ENCODE measurements at regions not wholly inside any gene's neighbourhood (a gene's known extent, or its start where the extent isn't known, plus 50 kb on each side); places are given as distances from the start of the nearest gene placed in this dataset.

GRCh38 chr15:97259943-97260342 lies 700.6 kb upstream of the ARRDC4 start:
- FAIRE-seq, result no peak
- H3K9me3 ChIP-seq (ENCODE audit: control insufficient read depth, low read depth, low read length), result no peaks in the 10 kb centered on the region
- H3K36me3 ChIP-seq (ENCODE audit: control insufficient read depth in 2 of 2, extremely low read depth in 1 of 2, insufficient read depth in 2 of 2, low read length in 2 of 2), result no peaks in the 10 kb centered on the region
- no peaks in the 10 kb centered on the region for H4K20me1 ChIP-seq (ENCODE audit: control insufficient read depth, extremely low read depth, insufficient read depth, low read length)
- no peak overlapping the region for H3K4me3 ChIP-seq (ENCODE audit: control insufficient read depth in 2 of 3, extremely low read depth in 1 of 3, insufficient read depth in 2 of 3, low read depth in 1 of 3, low read length in 3 of 3)
- no peaks in the 10 kb centered on the region for H3K9me1 ChIP-seq (ENCODE audit: control insufficient read depth, extremely low read depth, insufficient read depth, low read length)
- H3K4me2 ChIP-seq (ENCODE audit: control insufficient read depth, extremely low read depth, insufficient read depth, low read depth, low read length), result no peak overlapping the region
- DNase-seq (ENCODE audit: low read depth, low spot score), result no peak
- TF ChIP-seq CTCF (optimal IDR thresholded peaks at IDR 0.05 in 1 of 3, IDR thresholded peaks at IDR 0.05 in 1 of 3, conservative IDR thresholded peaks at IDR 0.05 in 1 of 3; ENCODE audit: extremely low read depth in 1 of 3, insufficient read depth in 2 of 3, low read length in 3 of 3) (no peak), EZH2 (IDR thresholded peaks at IDR 0.05; ENCODE audit: low read length) (no peak)
- H2AFZ ChIP-seq (ENCODE audit: control insufficient read depth, low read length), result no peak overlapping the region
- H3K27me3 ChIP-seq (ENCODE audit: control insufficient read depth, extremely low read depth, insufficient read depth, low read length), result no peaks in the 10 kb centered on the region
- no peak overlapping the region for H3K27ac ChIP-seq (ENCODE audit: control insufficient read depth, insufficient read depth, low read length)
- H3K9ac ChIP-seq (ENCODE audit: control insufficient read depth, extremely low read depth, insufficient read depth, low read length), result no peak overlapping the region
- no peaks in the 10 kb centered on the region for H3K79me2 ChIP-seq (ENCODE audit: control insufficient read depth, insufficient read depth, low read length)
- H3K4me1 ChIP-seq (ENCODE audit: control insufficient read depth, extremely low read depth, insufficient read depth, low read length), result no peaks in the 10 kb centered on the region
- dilution Hi-C loops (cut with MboI; ENCODE audit: extremely low pct_ligation_motif_present, low sequenced_read_pairs), result no loop called here

GRCh38 chr15:97301166-97301565 lies 659.3 kb upstream of the ARRDC4 start:
- Histone ChIP-seq H3K79me2 (ENCODE audit: control insufficient read depth, insufficient read depth, low read length) (no peaks in the 10 kb centered on the region), H2AFZ (ENCODE audit: control insufficient read depth, low read length) (no peak overlapping the region), H4K20me1 (ENCODE audit: control insufficient read depth, extremely low read depth, insufficient read depth, low read length) (no peaks in the 10 kb centered on the region), H3K27ac (ENCODE audit: control insufficient read depth, insufficient read depth, low read length) (no peak overlapping the region), H3K4me3 (ENCODE audit: control insufficient read depth in 2 of 3, extremely low read depth in 1 of 3, insufficient read depth in 2 of 3, low read depth in 1 of 3, low read length in 3 of 3) (no peak overlapping the region), H3K27me3 (ENCODE audit: control insufficient read depth, extremely low read depth, insufficient read depth, low read length) (no peaks in the 10 kb centered on the region), H3K4me2 (ENCODE audit: control insufficient read depth, extremely low read depth, insufficient read depth, low read depth, low read length) (no peak overlapping the region), H3K9me3 (ENCODE audit: control insufficient read depth, low read depth, low read length) (no peaks in the 10 kb centered on the region), H3K9ac (ENCODE audit: control insufficient read depth, extremely low read depth, insufficient read depth, low read length) (no peak overlapping the region), H3K36me3 (ENCODE audit: control insufficient read depth in 2 of 2, extremely low read depth in 1 of 2, insufficient read depth in 2 of 2, low read length in 2 of 2) (no peaks in the 10 kb centered on the region), H3K4me1 (ENCODE audit: control insufficient read depth, extremely low read depth, insufficient read depth, low read length) (no peaks in the 10 kb centered on the region), H3K9me1 (ENCODE audit: control insufficient read depth, extremely low read depth, insufficient read depth, low read length) (no peaks in the 10 kb centered on the region)
- FAIRE-seq, result no peak
- dilution Hi-C loops (cut with MboI; ENCODE audit: extremely low pct_ligation_motif_present, low sequenced_read_pairs), result no loop called here
- TF ChIP-seq EZH2 (IDR thresholded peaks at IDR 0.05; ENCODE audit: low read length) (no peak), CTCF (optimal IDR thresholded peaks at IDR 0.05 in 1 of 3, IDR thresholded peaks at IDR 0.05 in 1 of 3, conservative IDR thresholded peaks at IDR 0.05 in 1 of 3; ENCODE audit: extremely low read depth in 1 of 3, insufficient read depth in 2 of 3, low read length in 3 of 3) (no peak)
- DNase-seq (ENCODE audit: low read depth, low spot score), result no peak
